SK-N-MC (cell line): ENCODE measurements at regions not wholly inside any gene's neighbourhood (a gene's known extent, or its start where the extent isn't known, plus 50 kb on each side); places are given as distances from the start of the nearest gene placed in this dataset.

Experiments used
- EZH2 ChIP-seq: fragments of 200-600 bp; sonication (generic); IDR thresholded peaks from one replicate; pipeline ENCODE4 v1.6.1; 2017; ENCODE audit warnings: antibody characterized with exemption
- POLR2AphosphoS5 ChIP-seq: IDR thresholded peaks from 2 replicates; pipeline ENCODE4 v1.6.1; 2012; ENCODE audit warnings: mild to moderate bottlenecking, low read depth, low read length, borderline replicate concordance

- no peak for TF ChIP-seq POLR2AphosphoS5
- TF ChIP-seq EZH2, result no peak
These were observed 767.3 kb upstream of the ADAMTS5 start for GRCh38 chr21:27734146-27734545.
